Heart left ventricle (tissue), 16 donors: ENCODE measurements at regions not wholly inside any gene's neighbourhood (a gene's known extent, or its start where the extent isn't known, plus 50 kb on each side); places are given as distances from the start of the nearest gene placed in this dataset.

ENCODE experiments used
- ATAC-seq, 4 donors: fragments of 200-7000 bp; cut with Tn5 transposase; one replicate each; pipeline ENCODE4 v1.9.1; 2020 to 2022; ENCODE audit warnings: moderate library complexity in 4 of 4, mild to moderate bottlenecking in 3 of 4, moderate number of reproducible peaks in 1 of 4
- DNase-seq, 5 donors: peaks; one replicate each; pipeline ENCODE4 v3.0.0-alpha.2; 2020
- H3K27ac ChIP-seq, 12 donors: fragments of 200-600 bp; sonication (generic) in 4 of 12; one replicate each; pipeline versions ENCODE4 v1.5.0 to v1.8.0; 2016 to 2022; ENCODE audit warnings: mild to moderate bottlenecking in 2 of 12
- H3K27me3 ChIP-seq, 9 donors: fragments of 200-600 bp; sonication (generic) in 2 of 9; one replicate each; pipeline versions ENCODE4 v1.5.1 to v1.8.0; 2016 to 2022; ENCODE audit warnings: mild to moderate bottlenecking in 3 of 9
- H3K36me3 ChIP-seq, 9 donors: fragments of 200-600 bp; sonication (generic) in 2 of 9; one replicate each; pipeline versions ENCODE4 v1.5.0 to v1.8.0; 2018 to 2022; ENCODE audit warnings: mild to moderate bottlenecking in 2 of 9
- H3K4me1 ChIP-seq, 12 donors: fragments of 200-600 bp; sonication (generic) in 4 of 12; one replicate each; pipeline versions ENCODE4 v1.5.0 to v1.8.0; 2016 to 2022; ENCODE audit warnings: mild to moderate bottlenecking in 3 of 12
- H3K4me3 ChIP-seq, 12 donors: fragments of 200-600 bp; sonication (generic) in 4 of 12; one replicate each; pipeline versions ENCODE4 v1.5.0 to v1.8.0; 2017 to 2022; ENCODE audit warnings: mild to moderate bottlenecking in 9 of 12, moderate library complexity in 4 of 12
- H3K9me3 ChIP-seq, 12 donors: fragments of 200-600 bp; sonication (generic) in 4 of 12; one replicate each; pipeline versions ENCODE4 v1.5.0 to v1.8.0; 2016 to 2022; ENCODE audit warnings: mild to moderate bottlenecking in 1 of 12
- CTCF ChIP-seq, 12 donors: fragments of 200-600 bp; sonication (generic) in 4 of 12; IDR thresholded peaks; one replicate each; pipeline versions ENCODE4 v1.5.0 to v1.8.0; 2018 to 2022; ENCODE audit warnings: antibody characterized with exemption in 12 of 12, mild to moderate bottlenecking in 5 of 12
- POLR2A ChIP-seq, 2 donors: fragments of 450-650 bp; IDR thresholded peaks; one replicate each; pipeline ENCODE4 v1.6.1; 2017; ENCODE audit warnings: antibody characterized with exemption in 2 of 2, mild to moderate bottlenecking in 2 of 2, moderate library complexity in 2 of 2
- WGBS, 4 donors: extraction: QIAGEN DNeasy Blood & Tissue Kit in 2 of 4; methylation state at CpG; one replicate each; pipeline versions ENCODE4 v1.1.5 to v1.1.7; 2013 to 2018; 5-methylcytosine and 5-hydroxymethylcytosine counted together
- intact Hi-C, 10 donors: fragments of 100-400 bp; cut with DNase I; formaldehyde crosslinking; loops; one replicate each; pipeline versions ENCODE4 v1.11.1 to v1.14.2; 2022
- donor health status: ischemic (EF 13 %, LVEDD 7.1; RV severe dilation, severe dysfunction).
- donor health status: healthy with polysubstance abuse.
- donor health status: DM: no; HTN: yes; CAD: no.
- donor health status: DM: no; HTN: no; CAD: no.
- donor health status: ischemic (EF 25% LVEDD 6.9; RV normal size, moderate dysfunction).
- donor health status: ischemic (EF 25% LVEDD 5.7; RV mildly dilated, moderate dysfunction).
- donor health status: healthy.
- donor health status: DM: yes; HTN: yes; CAD: no.
- donor health status: ischemic (EF 35%, LVEDD 5.7; RV mildly dilated, moderate dysfunction).
- donor health status: nonischemic (EF 11% LVEDD 7.7; RV severe dilation, severe dysfunction).
- donor health status: DM: yes; HTN: yes; CAD: no.
- donor health status: PGD.
- donor health status: ischemic (EF 29% LVEDD 5.4; RV normal size, mild dysfunction).
- donor health status: nonischemic (EF 23%, LVEDD 6.1; RV moderate dilation, normal function).

- H3K4me1 ChIP-seq = no peaks in the 10 kb centered on the region
- no peaks in the 10 kb centered on the region for H3K9me3 ChIP-seq
- TF ChIP-seq POLR2A (IDR thresholded peaks at IDR 0.05) = no peak
- TF ChIP-seq CTCF (IDR thresholded peaks at IDR 0.05) = peak in 3 of 12 donors; percentile 15 to 18 (median 15)
- 64 to 72% (median 67%) methylated on average over 4 of the region's 4 CpGs for WGBS, 4 donors
- H3K27me3 ChIP-seq = no peaks in the 10 kb centered on the region
- peak in 1 of 5 donors; percentile 5 for DNase-seq
- intact Hi-C loops = no loop called here
- H3K27ac ChIP-seq = no peak overlapping the region
- H3K36me3 ChIP-seq = no peaks in the 10 kb centered on the region
- ATAC-seq = no peak
- H3K4me3 ChIP-seq = no peak overlapping the region
Observed at GRCh38 chr7:41315764-41316163, 387.1 kb downstream of the INHBA start.

- Histone ChIP-seq H3K27me3 (no peaks in the 10 kb centered on the region), H3K27ac (no peak overlapping the region), H3K4me3 (no peak overlapping the region), H3K4me1 (no peaks in the 10 kb centered on the region), H3K36me3 (no peaks in the 10 kb centered on the region), H3K9me3 (no peaks in the 10 kb centered on the region)
- DNase-seq (no peak), ATAC-seq (no peak)
- intact Hi-C loops = no loop called here
- no peak for TF ChIP-seq CTCF (IDR thresholded peaks at IDR 0.05)
- no peak for TF ChIP-seq POLR2A (IDR thresholded peaks at IDR 0.05)
- 85 to 96% (median 91%) methylated on average over 1 of the region's 1 CpG for WGBS, 4 donors
Observed at GRCh38 chr7:41313171-41313570, 389.7 kb downstream of the INHBA start.

- no peaks in the 10 kb centered on the region for H3K4me1 ChIP-seq
- intact Hi-C loops = no loop called here
- H3K9me3 ChIP-seq = no peaks in the 10 kb centered on the region
- TF ChIP-seq POLR2A (IDR thresholded peaks at IDR 0.05) = no peak
- no peak for TF ChIP-seq CTCF (IDR thresholded peaks at IDR 0.05)
- H3K27ac ChIP-seq = no peak overlapping the region
- ATAC-seq = no peak
- DNase-seq = no peak
- H3K36me3 ChIP-seq = no peaks in the 10 kb centered on the region
- 87 to 93% (median 88%) methylated on average over 6 of the region's 6 CpGs for WGBS, 4 donors
- H3K27me3 ChIP-seq = no peaks in the 10 kb centered on the region
- H3K4me3 ChIP-seq = no peak overlapping the region
Observed at GRCh38 chr7:41312235-41312634, 390.7 kb downstream of the INHBA start.

GRCh38 chr7:41311301-41311700, 391.6 kb downstream of the INHBA start:
- intact Hi-C loops = no loop called here
- H3K9me3 ChIP-seq = no peaks in the 10 kb centered on the region
- H3K4me1 ChIP-seq = no peaks in the 10 kb centered on the region
- ATAC-seq (no peak), DNase-seq (no peak)
- H3K36me3 ChIP-seq = no peaks in the 10 kb centered on the region
- 92 to 96% (median 92%) methylated on average over 3 of the region's 3 CpGs for WGBS, 4 donors
- H3K4me3 ChIP-seq = no peak overlapping the region
- H3K27ac ChIP-seq = no peak overlapping the region
- TF ChIP-seq CTCF (IDR thresholded peaks at IDR 0.05) (no peak), POLR2A (IDR thresholded peaks at IDR 0.05) (no peak)
- H3K27me3 ChIP-seq = no peaks in the 10 kb centered on the region
